ENCODE measurements at regions not wholly inside any gene's neighbourhood (a gene's known extent, or its start where the extent isn't known, plus 50 kb on each side); places are given as distances from the start of the nearest gene placed in this dataset.

- DNase-seq = no peak
- Mint-ChIP-seq H3K36me3 (ENCODE audit: low read depth) (peaks cover 4% of the 10 kb centered on the region; the same call in 1 of the 2 replicates), H3K27ac (no peak overlapping the region), H3K4me1 (ENCODE audit: low read depth) (no peaks in the 10 kb centered on the region; the same call in 1 of the 2 replicates), H3K9me3 (peaks cover 28% of the 10 kb centered on the region), H3K27me3 (ENCODE audit: insufficient read depth) (no peaks in the 10 kb centered on the region; the same call in 1 of the 2 replicates), H3K4me3 (no peak overlapping the region)
- no peak for TF ChIP-seq CTCF (IDR thresholded peaks at IDR 0.05)
These were observed 757.8 kb upstream of the ADGRB3 start for GRCh38 chr6:67877288-67877687.

- TF ChIP-seq CTCF (IDR thresholded peaks at IDR 0.05) = no peak
- no peaks in the 10 kb centered on the region; the same call in 1 of the 2 replicates for H3K4me1 Mint-ChIP-seq (ENCODE audit: low read depth)
- no peak overlapping the region for H3K4me3 Mint-ChIP-seq
- H3K36me3 Mint-ChIP-seq (ENCODE audit: low read depth) = peaks cover 4% of the 10 kb centered on the region; the same call in 1 of the 2 replicates
- H3K27ac Mint-ChIP-seq = no peak overlapping the region; the same call in 1 of the 2 replicates
- H3K9me3 Mint-ChIP-seq = peaks cover 28% of the 10 kb centered on the region
- no peak for DNase-seq
- no peaks in the 10 kb centered on the region; the same call in 1 of the 2 replicates for H3K27me3 Mint-ChIP-seq (ENCODE audit: insufficient read depth)
These were observed 759.2 kb upstream of the ADGRB3 start for GRCh38 chr6:67875877-67876383.

GRCh38 chr6:67870321-67870720 lies 764.8 kb upstream of the ADGRB3 start:
- Mint-ChIP-seq H3K4me1 (ENCODE audit: low read depth) (no peaks in the 10 kb centered on the region; the same call in 1 of the 2 replicates), H3K27me3 (ENCODE audit: insufficient read depth) (no peaks in the 10 kb centered on the region; the same call in 1 of the 2 replicates), H3K27ac (no peak overlapping the region), H3K36me3 (ENCODE audit: low read depth) (peaks cover 8% of the 10 kb centered on the region; the same call in 1 of the 2 replicates), H3K4me3 (no peak overlapping the region), H3K9me3 (peaks cover 17% of the 10 kb centered on the region)
- DNase-seq = no peak
- no peak for TF ChIP-seq CTCF (IDR thresholded peaks at IDR 0.05)

- peaks cover 25% of the 10 kb centered on the region for H3K9me3 Mint-ChIP-seq
- peaks cover 2% of the 10 kb centered on the region for H3K27me3 Mint-ChIP-seq (ENCODE audit: insufficient read depth)
- H3K4me3 Mint-ChIP-seq = no peak overlapping the region
- no peak for TF ChIP-seq CTCF (IDR thresholded peaks at IDR 0.05)
- H3K27ac Mint-ChIP-seq = no peak overlapping the region
- no peaks in the 10 kb centered on the region; the same call in 1 of the 2 replicates for H3K4me1 Mint-ChIP-seq (ENCODE audit: low read depth)
- peaks cover 8% of the 10 kb centered on the region; the same call in 1 of the 2 replicates for H3K36me3 Mint-ChIP-seq (ENCODE audit: low read depth)
- no peak for DNase-seq
These were observed 771.7 kb upstream of the ADGRB3 start for GRCh38 chr6:67863346-67863745.

GRCh38 chr6:67854098-67854497 lies 781.0 kb upstream of the ADGRB3 start:
- no peak for DNase-seq
- H3K4me1 Mint-ChIP-seq (ENCODE audit: low read depth) = no peaks in the 10 kb centered on the region; the same call in 1 of the 2 replicates
- no peaks in the 10 kb centered on the region for H3K27me3 Mint-ChIP-seq (ENCODE audit: insufficient read depth)
- H3K9me3 Mint-ChIP-seq = peaks cover 33% of the 10 kb centered on the region
- TF ChIP-seq CTCF (IDR thresholded peaks at IDR 0.05) = no peak
- H3K36me3 Mint-ChIP-seq (ENCODE audit: low read depth) = peaks cover 11% of the 10 kb centered on the region; the same call in 1 of the 2 replicates
- H3K27ac Mint-ChIP-seq = peak overlapping the region; percentile 43; the same call in 1 of the 2 replicates
- no peak overlapping the region for H3K4me3 Mint-ChIP-seq
